Rectal smooth muscle tissue (tissue), 1 donor: ENCODE measurements at regions not wholly inside any gene's neighbourhood (a gene's known extent, or its start where the extent isn't known, plus 50 kb on each side); places are given as distances from the start of the nearest gene placed in this dataset.
"Not testable (repeated sequence)": the region's sequence is repeated elsewhere in the genome, so short reads cannot be mapped to it uniquely, and the experiment has no call there.

Source experiments
- H3K27ac ChIP-seq: one replicate; pipeline ENCODE4 v1.7.0; 2013; ENCODE audit warnings: low read depth, low read length, inconsistent platforms
- H3K27me3 ChIP-seq: one replicate; pipeline ENCODE4 v1.7.0; 2013; ENCODE audit warnings: low read length; ENCODE audit not compliant: control insufficient read depth, insufficient read depth
- H3K36me3 ChIP-seq: one replicate; pipeline ENCODE4 v1.7.0; 2013; ENCODE audit warnings: low read length; ENCODE audit not compliant: control insufficient read depth, insufficient read depth
- H3K4me1 ChIP-seq: one replicate; pipeline ENCODE4 v1.7.0; 2013; ENCODE audit warnings: low read length; ENCODE audit not compliant: control insufficient read depth, insufficient read depth
- H3K4me3 ChIP-seq: one replicate; pipeline ENCODE4 v1.7.0; 2013; ENCODE audit warnings: low read length
- H3K9ac ChIP-seq: one replicate; pipeline ENCODE4 v1.7.0; 2013; ENCODE audit warnings: low read length

DNA sequence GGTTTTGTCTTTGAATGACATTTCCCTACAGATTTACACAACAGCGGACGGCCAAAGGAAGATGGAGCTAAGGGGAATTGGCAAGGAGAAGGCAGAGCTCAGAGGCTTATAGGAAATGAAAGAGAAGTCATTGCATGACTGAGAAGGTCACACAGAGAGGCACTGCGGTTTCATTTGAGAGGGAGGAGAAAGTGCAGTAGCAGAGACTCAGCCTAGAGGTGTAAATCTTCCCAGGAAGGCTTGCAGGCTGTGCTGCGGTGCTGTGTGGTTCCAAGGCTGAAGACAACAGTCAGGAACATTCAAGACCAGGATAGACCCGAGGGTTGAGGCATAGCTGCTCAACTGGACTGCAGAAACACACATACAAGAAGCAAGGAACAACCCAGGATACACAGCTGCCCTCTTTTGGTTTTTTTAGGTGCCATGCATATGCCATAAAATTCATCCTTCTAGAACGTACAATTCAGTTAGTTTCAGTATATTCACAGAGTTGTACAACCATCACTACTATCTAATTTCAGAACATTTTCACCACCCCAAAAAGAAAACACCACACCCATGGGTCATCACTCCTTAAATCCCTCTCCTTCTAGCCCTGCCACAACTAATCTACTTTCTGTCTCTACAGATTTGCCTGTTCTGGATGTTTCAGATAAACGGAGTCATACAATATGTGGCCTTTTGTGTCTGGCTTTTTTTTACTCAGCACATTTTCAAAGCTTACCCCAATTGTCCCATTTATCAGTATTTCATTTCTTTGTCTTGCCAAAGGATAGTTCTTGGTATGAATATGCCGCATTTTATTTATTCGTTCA, 313.5 kb downstream of the ANAPC1 start:
- not testable (repeated sequence) for H3K27ac ChIP-seq, H3K4me3 ChIP-seq, H3K4me1 ChIP-seq, H3K9ac ChIP-seq, H3K36me3 ChIP-seq, H3K27me3 ChIP-seq

DNA sequence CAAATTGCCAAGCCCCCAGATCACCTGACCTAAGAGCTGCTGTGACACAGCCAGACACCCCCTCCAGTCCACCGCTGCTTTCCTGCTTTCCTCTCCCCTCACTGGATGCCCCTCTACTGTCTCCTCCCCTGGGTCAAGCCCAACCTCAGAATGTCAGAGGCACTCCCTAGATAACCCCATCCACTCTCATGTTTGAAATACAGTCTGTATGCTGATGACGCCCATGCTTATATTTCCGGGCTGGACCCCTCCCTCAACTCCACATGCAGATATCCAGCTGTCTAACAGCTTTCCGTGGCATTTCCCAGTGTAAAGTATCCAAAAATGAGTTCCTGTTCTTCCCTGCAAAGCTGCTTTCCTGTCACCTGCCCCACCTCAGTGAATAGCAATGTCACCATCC, 309.2 kb downstream of the ANAPC1 start:
- H3K4me1 ChIP-seq, H3K9ac ChIP-seq, H3K27me3 ChIP-seq, H3K27ac ChIP-seq, H3K36me3 ChIP-seq, H3K4me3 ChIP-seq: not testable (repeated sequence)

DNA sequence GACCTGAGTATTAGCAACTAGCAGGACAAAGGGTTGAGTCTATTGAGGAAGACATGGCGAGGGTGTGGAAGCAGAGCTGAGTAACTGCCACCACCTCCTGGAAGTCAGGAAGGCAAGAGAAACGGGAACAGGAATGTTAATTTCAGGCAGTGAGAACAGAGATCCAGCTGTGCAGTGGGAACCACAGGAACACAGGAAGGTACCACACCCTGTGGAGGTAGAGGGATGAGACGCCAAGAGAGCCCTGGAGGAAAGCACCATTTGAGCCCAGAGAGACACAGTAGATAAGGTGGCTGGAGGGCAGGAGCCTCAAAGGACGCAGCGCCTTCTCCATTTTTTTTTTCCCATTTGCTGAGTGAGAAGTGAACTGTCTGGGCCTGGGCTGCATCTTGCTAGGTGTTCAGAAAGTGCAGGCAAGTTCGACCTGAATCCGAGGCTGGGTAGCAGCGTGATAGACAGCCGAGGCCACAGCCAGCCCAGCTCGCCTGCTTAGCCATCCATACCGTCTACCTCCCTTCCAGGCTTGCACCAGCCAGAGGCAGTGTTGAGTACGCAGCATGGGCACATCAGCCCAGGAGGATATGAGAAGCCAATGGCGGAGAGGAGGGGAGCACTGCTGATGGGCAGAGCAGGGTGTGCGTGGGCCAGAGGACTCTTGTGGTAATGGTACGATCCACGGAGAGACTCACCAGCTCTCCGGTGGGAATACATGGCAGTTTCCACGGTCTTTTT, 306.7 kb downstream of the ANAPC1 start:
- not testable (repeated sequence) for H3K36me3 ChIP-seq, H3K4me3 ChIP-seq, H3K9ac ChIP-seq, H3K27ac ChIP-seq, H3K4me1 ChIP-seq, H3K27me3 ChIP-seq

DNA sequence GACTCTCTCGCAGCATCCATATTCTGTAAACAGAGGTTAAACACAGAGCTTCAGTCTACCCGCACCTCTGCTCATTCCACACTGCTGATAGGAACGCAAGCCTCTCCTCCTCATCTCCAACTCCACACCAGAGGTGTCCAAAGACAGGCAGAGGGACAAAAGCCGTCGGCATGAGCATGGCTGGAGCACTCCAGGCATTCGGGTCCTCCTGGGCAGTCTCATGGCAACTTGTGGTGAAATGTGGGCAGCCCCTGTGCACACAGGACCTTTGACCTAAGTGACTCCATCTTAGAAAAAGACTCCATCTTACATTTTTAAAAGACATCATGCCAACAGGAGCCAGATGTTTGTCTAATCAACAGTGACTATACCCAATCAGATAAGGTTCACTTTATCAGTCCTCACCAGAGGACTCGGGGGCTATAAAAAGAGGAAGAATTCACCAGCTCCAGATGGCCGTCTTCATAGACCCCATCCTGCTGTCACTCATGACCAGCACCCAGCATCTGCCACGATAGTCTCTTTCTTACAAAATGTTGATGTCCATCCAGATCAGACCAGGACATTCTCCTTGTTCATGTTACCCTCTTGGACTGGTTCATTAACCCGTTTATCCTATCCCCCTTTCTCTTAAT, 304.4 kb downstream of the ANAPC1 start:
- not testable (repeated sequence) for H3K27ac ChIP-seq, H3K27me3 ChIP-seq, H3K4me3 ChIP-seq, H3K4me1 ChIP-seq, H3K9ac ChIP-seq, H3K36me3 ChIP-seq

DNA sequence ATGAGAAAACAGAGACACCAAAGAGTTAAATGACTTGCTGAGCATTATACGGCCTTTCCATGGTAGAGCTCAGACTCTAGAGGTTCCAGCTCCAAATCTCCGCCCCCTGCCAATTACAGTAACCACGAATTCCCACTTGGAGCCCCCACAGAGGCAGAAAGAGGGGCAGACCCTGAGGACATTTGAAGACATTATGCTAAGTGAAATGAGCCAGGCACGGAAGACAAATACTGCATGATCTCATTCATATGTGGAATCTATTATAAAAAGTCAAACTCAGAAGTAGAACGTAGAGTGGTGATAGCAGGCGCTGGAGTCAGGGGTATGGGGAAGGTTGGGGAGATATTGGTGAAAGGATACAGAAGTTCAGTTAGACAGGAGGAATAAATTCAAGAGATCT, 303.4 kb downstream of the ANAPC1 start:
- not testable (repeated sequence) for H3K4me1 ChIP-seq, H3K27me3 ChIP-seq, H3K27ac ChIP-seq, H3K9ac ChIP-seq, H3K4me3 ChIP-seq, H3K36me3 ChIP-seq

DNA sequence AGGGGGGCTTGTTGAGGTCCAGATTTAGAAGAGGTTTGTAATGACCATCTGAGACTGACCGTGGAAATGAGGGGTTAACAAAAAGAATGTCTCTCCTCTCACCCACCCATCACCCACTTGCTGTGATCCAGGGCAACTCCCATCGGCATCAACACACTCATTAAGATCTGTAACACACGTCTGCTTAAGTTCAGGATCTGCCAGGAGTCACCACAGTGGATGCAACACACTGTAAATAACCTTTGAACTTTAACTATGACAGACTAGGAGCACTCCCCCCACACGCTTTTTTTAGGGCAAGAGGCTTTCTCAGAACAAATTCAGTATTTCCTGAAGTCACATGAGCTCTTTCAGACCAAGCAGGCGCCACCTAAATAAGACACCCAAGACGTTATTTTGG, 301.9 kb downstream of the ANAPC1 start:
- not testable (repeated sequence) for H3K9ac ChIP-seq, H3K27me3 ChIP-seq, H3K27ac ChIP-seq, H3K36me3 ChIP-seq, H3K4me3 ChIP-seq, H3K4me1 ChIP-seq

DNA sequence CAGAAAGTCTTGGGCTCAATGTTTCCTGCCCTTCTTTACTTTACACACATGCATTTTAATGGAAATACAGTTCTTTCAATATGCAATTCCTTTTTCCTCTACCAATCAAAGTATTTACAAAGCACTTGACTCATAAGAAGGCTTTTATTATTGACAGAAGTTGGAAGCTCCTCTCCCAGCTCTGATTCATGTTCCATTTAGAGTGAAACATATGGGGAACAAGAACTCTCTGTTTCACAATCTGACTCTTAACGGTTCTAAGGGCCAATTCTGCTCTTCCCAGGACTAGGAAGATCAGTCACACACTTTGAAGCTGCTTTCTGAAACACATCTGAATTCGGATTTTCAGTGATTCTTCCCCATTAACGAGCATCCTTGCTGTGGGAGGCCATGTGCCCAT, 300.5 kb downstream of the ANAPC1 start:
- not testable (repeated sequence) for H3K36me3 ChIP-seq, H3K27ac ChIP-seq, H3K4me1 ChIP-seq, H3K27me3 ChIP-seq, H3K9ac ChIP-seq, H3K4me3 ChIP-seq

DNA sequence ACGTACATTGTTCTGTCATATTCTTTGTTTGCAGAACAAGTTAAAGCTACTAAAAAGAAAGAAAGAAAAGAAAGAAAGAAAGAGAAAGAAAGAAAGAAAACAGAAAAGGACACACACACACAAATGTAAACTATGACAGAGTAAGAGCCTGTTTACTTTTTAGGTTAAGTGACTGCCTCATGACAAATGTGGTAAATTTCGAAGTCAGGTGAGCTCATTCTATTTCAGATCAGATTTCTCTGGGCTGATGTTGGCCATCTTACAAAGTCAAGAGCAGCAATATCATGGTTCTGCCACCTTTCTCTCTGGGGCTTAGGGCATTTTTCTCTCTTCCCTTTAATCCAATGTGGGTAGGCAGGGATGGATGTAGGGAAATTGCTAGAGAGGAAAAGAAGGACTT, 299.5 kb downstream of the ANAPC1 start:
- not testable (repeated sequence) for H3K4me1 ChIP-seq, H3K27me3 ChIP-seq, H3K9ac ChIP-seq, H3K36me3 ChIP-seq, H3K27ac ChIP-seq, H3K4me3 ChIP-seq

DNA sequence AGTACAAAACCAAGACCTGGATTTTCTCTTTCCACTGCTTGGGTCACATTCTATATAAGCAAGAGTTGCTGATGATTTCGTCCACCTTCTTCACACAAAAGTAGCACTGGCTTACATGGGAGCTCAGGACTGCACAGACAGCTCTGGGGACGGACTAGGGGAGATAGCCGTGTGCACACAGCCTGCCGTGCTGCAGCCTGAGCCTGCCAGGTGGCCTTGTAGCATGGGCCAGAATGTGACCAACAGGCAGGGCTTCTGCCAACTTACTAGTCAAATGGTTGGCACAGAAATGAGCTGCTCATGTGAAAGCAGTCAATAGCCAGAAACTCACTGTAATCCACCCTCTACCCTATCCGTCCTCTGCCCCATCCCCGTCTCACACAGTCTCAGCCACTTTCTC, 299.0 kb downstream of the ANAPC1 start:
- H3K4me1 ChIP-seq, H3K27me3 ChIP-seq, H3K9ac ChIP-seq, H3K27ac ChIP-seq, H3K4me3 ChIP-seq, H3K36me3 ChIP-seq: not testable (repeated sequence)

DNA sequence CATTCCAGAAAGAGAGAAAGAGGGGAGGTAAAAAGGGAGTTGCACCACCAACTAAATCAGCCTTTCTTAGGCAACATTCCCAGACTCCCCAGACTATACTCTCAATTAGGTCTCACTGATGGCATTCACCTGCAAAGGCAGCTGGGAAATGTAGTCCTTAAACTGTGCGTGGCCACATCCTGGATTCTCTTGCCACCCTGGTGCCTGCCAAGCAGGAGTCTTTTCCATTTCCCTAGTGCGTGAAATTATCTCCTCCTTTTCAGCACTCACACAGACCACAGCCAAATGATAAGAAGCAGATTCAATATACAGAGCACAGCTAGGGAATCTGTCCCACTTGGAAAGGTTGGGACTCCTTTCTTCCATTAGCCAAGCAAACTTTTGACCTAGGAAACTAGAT, 298.0 kb downstream of the ANAPC1 start:
- H3K27ac ChIP-seq, H3K9ac ChIP-seq, H3K27me3 ChIP-seq, H3K36me3 ChIP-seq, H3K4me1 ChIP-seq, H3K4me3 ChIP-seq: not testable (repeated sequence)

DNA sequence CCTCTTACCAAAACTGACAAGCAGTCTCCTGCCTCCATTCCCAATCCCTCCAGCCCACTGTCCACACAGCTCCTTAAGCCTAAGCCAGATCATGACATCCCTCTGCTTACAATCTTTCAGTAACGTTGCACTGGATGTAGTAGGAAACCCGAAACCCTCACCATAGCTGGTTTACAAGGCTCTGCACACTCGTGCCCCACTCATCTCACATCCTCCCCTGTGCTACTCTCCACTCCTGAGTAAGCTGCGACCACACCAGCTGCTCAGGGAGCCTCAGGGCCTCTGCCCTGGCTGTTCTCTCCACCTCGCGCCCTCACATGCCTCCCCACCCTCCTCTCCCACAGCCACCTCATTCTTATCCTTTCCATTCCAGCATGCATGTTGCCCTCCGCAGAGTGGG, 288.9 kb downstream of the ANAPC1 start:
- not testable (repeated sequence) for H3K36me3 ChIP-seq, H3K27me3 ChIP-seq, H3K27ac ChIP-seq, H3K4me3 ChIP-seq, H3K9ac ChIP-seq, H3K4me1 ChIP-seq

DNA sequence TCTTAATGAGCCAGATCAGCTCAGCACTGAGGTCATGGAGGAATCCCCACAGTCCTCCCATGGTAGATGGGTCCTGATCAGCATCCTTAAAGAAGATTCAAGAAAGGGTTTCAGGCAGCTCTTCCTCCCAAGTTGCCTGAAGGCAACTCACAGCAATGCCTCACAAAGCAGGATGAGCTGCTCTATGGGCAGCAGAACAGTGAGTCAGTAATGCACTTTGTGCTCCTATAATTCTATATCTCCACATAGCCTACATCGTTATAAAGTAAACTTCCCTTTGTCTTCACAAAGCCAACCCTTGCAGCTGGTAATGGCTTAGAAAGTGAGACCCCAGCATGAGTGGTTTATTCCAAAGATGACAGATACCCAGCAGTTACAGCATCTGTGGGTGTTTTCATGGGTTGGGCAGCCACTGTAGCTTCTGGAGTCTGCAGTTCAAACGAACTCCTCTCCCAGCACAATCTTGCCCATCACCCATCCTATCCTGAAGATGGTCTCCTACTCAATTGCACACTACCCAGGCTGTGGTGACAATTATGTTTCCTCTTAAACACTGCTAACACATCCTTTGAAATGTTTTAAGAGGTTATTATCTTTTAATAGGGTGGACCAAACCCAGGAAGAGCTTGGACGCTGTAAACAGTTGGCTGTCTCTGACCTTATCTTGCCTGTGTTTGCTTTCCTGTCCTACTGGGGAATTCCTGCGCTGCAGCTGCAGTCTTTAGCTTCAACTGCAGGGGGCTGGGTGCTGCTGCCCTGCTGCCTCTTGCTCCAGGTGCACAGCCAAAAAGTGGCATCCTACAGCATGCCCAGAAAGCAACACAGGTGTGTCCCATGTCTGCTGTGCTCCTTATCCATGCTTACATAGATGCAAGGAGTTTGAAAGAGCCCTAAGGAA, 286.9 kb downstream of the ANAPC1 start:
- not testable (repeated sequence) for H3K36me3 ChIP-seq, H3K9ac ChIP-seq, H3K27ac ChIP-seq, H3K27me3 ChIP-seq, H3K4me1 ChIP-seq, H3K4me3 ChIP-seq
